Ascending aorta (tissue), 2 donors: ENCODE measurements at regions not wholly inside any gene's neighbourhood (a gene's known extent, or its start where the extent isn't known, plus 50 kb on each side); places are given as distances from the start of the nearest gene placed in this dataset.

ENCODE experiments used
- DNase-seq, 2 donors: peaks; one replicate each; pipeline ENCODE4 v3.0.0-alpha.2; 2019; ENCODE audit warnings: low spot score in 2 of 2
- H3K27ac ChIP-seq, 2 donors: fragments of 200-600 bp; sonication (generic); one replicate each; pipeline ENCODE4 v1.5.1; 2016 to 2017; ENCODE audit warnings: mild to moderate bottlenecking in 1 of 2
- H3K27me3 ChIP-seq: fragments of 200-600 bp; sonication (generic); one replicate; pipeline ENCODE4 v1.5.1; 2017
- H3K36me3 ChIP-seq, 2 donors: fragments of 200-600 bp; sonication (generic); one replicate each; pipeline ENCODE4 v1.5.1; 2016
- H3K4me1 ChIP-seq, 2 donors: fragments of 200-600 bp; sonication (generic); one replicate each; pipeline ENCODE4 v1.5.1; 2016 to 2017; ENCODE audit warnings: mild to moderate bottlenecking in 1 of 2
- H3K4me3 ChIP-seq, 2 donors: fragments of 200-600 bp; sonication (generic); one replicate each; pipeline ENCODE4 v1.5.1; 2016 to 2017; ENCODE audit warnings: mild to moderate bottlenecking in 1 of 2
- H3K9me3 ChIP-seq, 2 donors: fragments of 200-600 bp; sonication (generic); one replicate each; pipeline ENCODE4 v1.5.1; 2016
- intact Hi-C: fragments of 100-400 bp; cut with DNase I; formaldehyde crosslinking; loops from one replicate; pipeline ENCODE4 v1.15.1; 2023
- TF ChIP-seq, protein P1 (sequence below), 3 experiments: fragments of 200-600 bp in 2 of 3; fragments of 450-650 bp in 1 of 3; sonication (generic) in 2 of 3; IDR thresholded peaks; one replicate each; pipeline ENCODE4 v1.5.1; 2016 to 2019; ENCODE audit warnings: antibody characterized with exemption in 3 of 3, mild to moderate bottlenecking in 1 of 3, moderate library complexity in 1 of 3

DNA sequence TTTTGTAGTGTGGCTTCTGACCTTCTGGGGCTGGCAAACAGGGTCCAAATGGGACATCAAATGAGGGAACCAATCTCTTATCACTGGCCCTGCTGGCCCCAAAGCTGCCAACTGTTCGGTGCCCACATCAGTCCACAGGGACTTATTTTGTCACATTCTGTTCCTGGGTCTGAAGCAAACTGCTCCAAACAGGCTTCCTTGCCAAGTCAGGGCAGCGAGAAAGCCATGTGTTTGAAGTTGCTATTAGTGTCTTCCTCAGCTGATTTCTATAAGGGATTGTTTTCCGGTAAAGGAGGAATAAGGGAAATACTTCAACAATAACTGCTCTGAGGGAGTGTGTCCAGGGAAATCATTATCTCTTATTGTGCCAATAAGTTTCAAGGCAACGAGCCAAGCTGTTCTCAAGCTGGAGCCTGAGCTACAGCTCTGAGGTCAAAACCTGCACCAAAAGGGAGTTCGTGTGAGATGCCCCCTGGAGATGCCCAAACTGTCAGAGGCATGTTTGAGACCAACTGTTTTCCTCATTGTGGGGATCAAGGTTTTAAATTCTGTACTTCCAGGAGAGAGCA lies 381.4 kb upstream of the PROX1 start:
- Histone ChIP-seq H3K4me1 (no peaks in the 10 kb centered on the region), H3K4me3 (no peak overlapping the region), H3K36me3 (no peaks in the 10 kb centered on the region), H3K27ac (no peak overlapping the region), H3K27me3 (no peaks in the 10 kb centered on the region), H3K9me3 (no peaks in the 10 kb centered on the region)
- TF ChIP-seq, protein P1, sequence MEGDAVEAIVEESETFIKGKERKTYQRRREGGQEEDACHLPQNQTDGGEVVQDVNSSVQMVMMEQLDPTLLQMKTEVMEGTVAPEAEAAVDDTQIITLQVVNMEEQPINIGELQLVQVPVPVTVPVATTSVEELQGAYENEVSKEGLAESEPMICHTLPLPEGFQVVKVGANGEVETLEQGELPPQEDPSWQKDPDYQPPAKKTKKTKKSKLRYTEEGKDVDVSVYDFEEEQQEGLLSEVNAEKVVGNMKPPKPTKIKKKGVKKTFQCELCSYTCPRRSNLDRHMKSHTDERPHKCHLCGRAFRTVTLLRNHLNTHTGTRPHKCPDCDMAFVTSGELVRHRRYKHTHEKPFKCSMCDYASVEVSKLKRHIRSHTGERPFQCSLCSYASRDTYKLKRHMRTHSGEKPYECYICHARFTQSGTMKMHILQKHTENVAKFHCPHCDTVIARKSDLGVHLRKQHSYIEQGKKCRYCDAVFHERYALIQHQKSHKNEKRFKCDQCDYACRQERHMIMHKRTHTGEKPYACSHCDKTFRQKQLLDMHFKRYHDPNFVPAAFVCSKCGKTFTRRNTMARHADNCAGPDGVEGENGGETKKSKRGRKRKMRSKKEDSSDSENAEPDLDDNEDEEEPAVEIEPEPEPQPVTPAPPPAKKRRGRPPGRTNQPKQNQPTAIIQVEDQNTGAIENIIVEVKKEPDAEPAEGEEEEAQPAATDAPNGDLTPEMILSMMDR (IDR thresholded peaks at IDR 0.05), result no peak
- DNase-seq, result no peak
- intact Hi-C loops, result no loop called here

DNA sequence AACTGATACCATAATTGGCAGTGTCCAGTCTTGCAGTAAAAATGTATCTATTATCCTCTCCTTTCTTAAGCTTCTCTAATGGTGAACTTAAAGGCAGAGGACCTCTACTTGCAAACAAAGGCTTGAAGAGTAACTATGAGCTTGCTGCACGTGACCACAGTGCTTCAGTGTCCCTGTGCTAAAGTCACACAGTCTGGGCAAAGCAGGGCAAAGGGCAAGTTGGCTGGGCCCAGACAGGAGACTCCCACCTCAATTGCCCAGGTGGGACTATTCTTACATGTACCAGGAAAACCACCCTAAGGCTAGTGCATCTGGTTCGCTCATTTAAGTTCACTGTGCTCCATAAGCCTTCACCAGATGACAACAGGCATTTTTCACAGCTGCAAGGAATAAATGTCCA lies 374.2 kb upstream of the PROX1 start:
- Histone ChIP-seq H3K27ac (no peak overlapping the region), H3K4me3 (no peak overlapping the region), H3K4me1 (no peaks in the 10 kb centered on the region), H3K9me3 (no peaks in the 10 kb centered on the region), H3K36me3 (no peaks in the 10 kb centered on the region), H3K27me3 (no peaks in the 10 kb centered on the region)
- intact Hi-C loops, result no loop called here
- TF ChIP-seq, protein P1 (IDR thresholded peaks at IDR 0.05), result no peak
- no peak for DNase-seq

DNA sequence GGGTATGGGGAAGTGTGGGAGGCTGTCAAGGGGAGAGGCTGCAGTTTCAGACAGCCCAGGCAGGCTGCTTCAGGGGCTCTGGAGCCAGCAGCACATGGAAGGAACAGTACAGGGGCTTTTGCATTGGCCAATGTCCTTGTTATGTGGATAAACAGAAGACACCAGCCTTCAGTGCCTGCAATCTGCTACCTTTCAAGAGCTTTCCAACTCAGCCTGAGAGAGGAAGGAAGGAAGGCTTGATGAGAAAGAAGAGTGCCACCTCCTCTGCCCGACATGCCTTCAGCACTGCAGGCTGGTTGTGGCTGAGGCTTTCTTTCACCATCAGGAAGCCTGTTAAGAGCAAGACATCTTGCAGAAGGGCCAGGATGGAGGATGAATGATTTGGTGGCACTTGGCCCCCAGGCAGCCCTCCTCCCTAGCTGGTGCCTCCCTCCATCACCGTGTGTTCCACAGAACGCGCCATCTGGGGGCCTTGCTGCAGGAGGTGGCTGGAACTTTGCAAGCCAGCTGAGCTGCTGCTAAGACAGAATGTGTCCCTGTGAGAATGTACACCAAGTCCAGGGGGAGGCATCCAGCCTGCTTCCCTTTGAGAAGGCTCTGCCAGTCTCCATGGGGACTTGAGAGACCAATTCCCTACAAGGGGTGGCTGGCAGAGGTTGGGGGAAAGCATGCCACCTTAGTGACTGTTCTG lies 372.4 kb upstream of the PROX1 start:
- no peaks in the 10 kb centered on the region for H3K27me3 ChIP-seq
- H3K9me3 ChIP-seq, result no peaks in the 10 kb centered on the region
- TF ChIP-seq, protein P1 (IDR thresholded peaks at IDR 0.05), result no peak
- no peaks in the 10 kb centered on the region for H3K4me1 ChIP-seq
- H3K36me3 ChIP-seq, result no peaks in the 10 kb centered on the region
- no peak overlapping the region for H3K4me3 ChIP-seq
- no peak for DNase-seq
- intact Hi-C loops, result no loop called here
- H3K27ac ChIP-seq, result no peak overlapping the region

DNA sequence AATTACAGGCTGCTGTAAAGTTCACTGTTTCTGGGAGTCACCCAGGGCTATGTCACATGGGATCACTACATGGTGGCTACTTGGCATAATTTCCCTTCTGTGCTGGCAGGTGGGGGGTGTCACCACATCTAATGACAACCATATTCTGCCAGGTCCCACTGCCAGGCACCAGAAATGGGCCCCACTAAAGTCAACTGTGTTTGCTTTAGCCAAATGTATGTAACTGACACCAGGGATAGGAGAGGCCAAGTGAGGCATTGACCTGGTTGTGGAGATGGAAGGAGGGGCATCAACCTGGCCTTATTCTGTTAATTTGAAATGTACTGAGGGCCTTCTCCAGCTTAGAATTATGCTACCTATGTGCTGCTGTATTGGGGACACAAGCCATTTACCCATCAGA lies 370.6 kb upstream of the PROX1 start:
- no peaks in the 10 kb centered on the region for H3K9me3 ChIP-seq
- H3K36me3 ChIP-seq, result no peaks in the 10 kb centered on the region
- DNase-seq, result no peak
- H3K27me3 ChIP-seq, result no peaks in the 10 kb centered on the region
- intact Hi-C loops, result no loop called here
- TF ChIP-seq, protein P1 (IDR thresholded peaks at IDR 0.05), result no peak
- no peaks in the 10 kb centered on the region for H3K4me1 ChIP-seq
- no peak overlapping the region for H3K27ac ChIP-seq
- H3K4me3 ChIP-seq, result no peak overlapping the region

DNA sequence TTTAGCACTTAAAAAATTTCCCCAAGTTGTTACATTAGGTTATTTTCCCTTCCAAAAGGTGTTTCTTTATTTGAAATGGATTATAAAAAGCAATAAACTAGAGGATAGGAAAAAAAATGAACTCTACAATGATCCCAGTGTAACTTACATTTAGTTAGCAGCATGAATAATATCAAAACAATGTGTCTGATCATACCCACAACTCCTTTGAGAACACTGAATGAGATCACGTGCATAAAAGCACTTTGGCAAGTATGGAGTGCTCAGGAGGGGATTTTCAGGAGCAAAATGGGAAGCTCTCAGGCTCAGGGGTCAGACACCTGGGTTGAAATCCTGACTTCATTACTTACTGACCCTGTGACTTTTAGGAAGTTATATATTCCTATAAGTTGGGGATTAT lies 369.7 kb upstream of the PROX1 start:
- Histone ChIP-seq H3K4me1 (no peaks in the 10 kb centered on the region), H3K4me3 (no peak overlapping the region), H3K36me3 (no peaks in the 10 kb centered on the region), H3K27ac (no peak overlapping the region), H3K9me3 (no peaks in the 10 kb centered on the region), H3K27me3 (no peaks in the 10 kb centered on the region)
- no peak for DNase-seq
- intact Hi-C loops, result no loop called here
- TF ChIP-seq, protein P1 (IDR thresholded peaks at IDR 0.05), result no peak
